T-helper 2 cell treated with Interferon-gamma antibody and Interleukin-4, amounts not matched to agents 100 ng/mL and 5 ng/mL, for 36 hours (primary cell): ENCODE measurements at regions not wholly inside any gene's neighbourhood (a gene's known extent, or its start where the extent isn't known, plus 50 kb on each side); places are given as distances from the start of the nearest gene placed in this dataset.

ENCODE experiments used
- intact Hi-C: fragments of 100-400 bp; cut with micrococcal nuclease; formaldehyde crosslinking; loops from one replicate; pipeline ENCODE4 v1.15.1; 2023

DNA sequence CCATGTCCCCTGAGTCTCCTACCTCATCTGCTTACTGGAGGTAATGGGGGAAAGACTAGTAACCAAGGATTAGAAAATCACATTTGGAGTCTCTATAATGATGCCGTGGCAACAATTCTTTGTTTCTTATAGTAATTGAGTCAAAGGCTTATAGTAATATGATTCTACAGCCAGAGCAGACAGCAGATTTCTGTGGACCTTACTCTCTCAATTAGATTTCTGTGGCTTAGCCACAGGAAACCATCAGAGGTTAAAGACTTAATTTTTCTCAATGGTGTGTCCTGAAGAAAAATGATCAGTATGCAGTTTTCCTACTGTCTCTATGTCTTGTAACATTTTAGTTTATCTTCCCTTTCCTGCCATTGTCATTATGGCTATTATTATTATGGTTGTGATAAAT, 59.3 kb upstream of the CD180 start:
- intact Hi-C loops, result no loop called here

DNA sequence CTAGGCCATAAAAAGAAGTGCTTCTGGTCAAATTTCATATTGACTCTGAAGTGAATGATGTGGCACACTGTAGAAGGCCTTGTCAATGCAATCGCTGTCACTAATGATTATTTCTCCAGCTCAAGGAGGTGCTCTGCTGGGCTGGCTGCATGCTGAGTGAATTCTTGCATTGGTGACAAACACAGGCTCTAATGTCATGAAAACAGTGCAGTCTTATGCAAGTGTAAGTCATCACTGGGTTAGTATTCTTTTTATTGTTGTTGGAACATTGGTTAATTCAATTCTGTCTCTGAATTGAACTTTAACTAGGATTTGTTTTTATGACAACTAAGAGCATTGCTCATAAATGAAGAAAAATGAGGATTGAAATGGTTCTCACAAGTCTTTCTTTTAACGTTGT, 57.3 kb upstream of the CD180 start:
- intact Hi-C loops, result no loop called here

DNA sequence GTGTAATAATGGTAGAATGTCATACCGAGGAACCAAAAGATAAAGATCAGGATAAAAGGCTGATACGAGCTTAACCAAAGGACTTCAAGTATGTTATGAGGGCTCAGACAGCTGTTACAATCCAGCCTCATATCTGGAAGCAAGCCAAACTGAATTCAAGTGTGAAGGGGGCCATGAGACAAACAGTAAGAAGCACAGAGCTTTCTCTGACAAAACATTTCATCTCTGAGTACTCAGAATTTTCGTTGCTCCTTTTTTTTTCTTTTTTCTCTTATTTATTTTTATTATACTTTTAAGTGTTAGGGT, 52.9 kb upstream of the CD180 start:
- intact Hi-C loops, result loop anchor here (5.0 to 10.0 kb wide), 2 partner anchors 235 to 1208 kb away; no protein-coding TSS in a partner anchor

DNA sequence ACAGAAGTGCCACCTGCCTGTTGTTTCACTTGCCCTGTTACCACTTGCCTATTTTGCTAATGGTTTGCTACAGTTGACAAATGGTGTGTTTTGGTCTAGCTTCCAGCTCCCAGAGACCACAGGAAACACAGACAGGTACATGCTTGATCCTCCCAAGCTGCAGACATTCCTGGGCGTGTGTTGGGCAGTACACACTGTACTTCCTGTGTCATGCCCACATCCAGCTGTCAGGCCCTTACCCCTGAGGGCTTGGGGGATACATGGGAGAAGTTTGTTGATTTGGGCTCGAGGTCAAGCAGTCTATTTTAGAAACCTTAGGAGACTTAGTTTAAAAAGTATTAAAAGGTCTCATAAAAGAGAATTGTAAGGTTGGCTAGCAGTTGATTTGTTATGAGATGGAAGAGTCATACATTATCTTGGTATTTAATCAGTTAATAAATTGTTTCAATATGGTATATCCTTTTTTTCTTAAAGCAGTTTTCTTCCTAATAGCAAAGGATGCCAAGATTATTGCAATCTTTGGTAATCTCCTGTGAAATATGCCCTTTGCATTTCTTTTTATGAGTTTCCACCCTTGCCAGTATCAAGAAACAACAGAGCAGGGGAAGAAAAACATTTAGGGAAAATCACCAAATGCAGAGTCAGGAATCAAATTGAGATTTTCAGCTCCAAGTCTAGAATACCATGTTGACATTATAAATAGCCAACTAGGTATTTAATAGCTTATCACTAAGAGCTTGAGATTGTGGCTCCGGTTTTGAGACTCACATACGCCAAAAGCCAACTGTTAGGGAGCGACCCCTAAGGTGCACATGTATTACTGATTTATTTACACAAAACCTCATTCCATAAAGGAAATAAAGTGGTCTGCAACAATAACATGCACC, 52.3 kb upstream of the CD180 start:
- intact Hi-C loops, result loop anchor here (5.0 to 10.0 kb wide), 2 partner anchors 236 to 1208 kb away; no protein-coding TSS in a partner anchor

DNA sequence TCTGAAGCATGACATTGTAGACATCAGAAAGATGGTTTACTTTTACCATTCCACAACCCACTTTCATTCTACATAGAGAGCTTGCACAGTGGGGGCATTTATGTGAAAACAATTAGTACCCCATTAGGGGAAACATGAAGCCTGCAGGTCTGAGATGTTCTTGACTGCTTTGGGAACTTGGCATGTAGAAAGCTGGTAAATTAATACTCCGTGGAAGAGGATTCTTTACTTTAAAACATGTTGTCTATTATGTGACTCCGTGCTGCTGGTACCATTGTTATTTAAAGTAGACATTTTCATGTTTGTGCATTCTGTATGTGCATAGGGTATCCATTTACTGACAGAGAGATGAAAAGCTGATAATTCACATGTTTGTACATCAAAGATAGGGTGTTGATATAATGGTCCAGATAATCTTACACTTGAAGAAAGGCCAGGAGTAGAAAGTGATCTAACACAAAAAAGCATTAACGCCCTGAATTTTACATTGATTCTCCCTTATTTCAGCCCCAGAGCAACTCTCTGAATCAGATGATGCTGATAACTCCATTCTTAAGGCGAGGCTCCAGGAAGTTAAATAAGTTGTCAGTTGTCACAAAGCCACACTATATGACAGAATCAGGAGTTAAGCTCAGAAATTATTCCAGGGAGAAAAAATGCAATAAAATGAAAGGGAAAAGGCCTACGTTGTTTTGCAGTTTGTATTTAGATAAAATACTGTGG, 50.1 kb upstream of the CD180 start:
- intact Hi-C loops, result loop anchor here (1.0 to 10.0 kb wide), 3 partner anchors 238 to 1211 kb away; no protein-coding TSS in a partner anchor
